ENCODE measurements at regions not wholly inside any gene's neighbourhood (a gene's known extent, or its start where the extent isn't known, plus 50 kb on each side); places are given as distances from the start of the nearest gene placed in this dataset.

DNA sequence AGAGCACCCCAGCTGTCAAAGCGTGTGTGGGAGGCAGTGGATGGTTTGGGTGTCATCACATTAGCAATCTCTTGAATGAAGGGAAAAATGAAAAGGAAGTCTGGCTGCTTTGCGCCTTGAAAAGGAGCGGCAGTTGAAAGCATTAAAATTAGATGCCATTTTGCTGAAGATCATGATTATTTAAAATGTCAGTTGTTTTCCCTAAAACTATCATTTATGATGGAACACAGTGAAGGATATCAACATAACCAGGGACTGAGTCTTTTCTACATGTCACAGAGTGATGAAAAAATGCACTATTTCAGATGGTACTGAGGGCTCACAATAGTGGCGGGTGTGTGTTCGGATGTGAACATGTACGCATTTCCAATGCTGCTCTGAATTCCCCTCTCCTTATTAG is 450.2 kb upstream of the CPEB2 start:
- Histone ChIP-seq H3K36me3 (replicated peaks in 1 of 2) (no peaks in the 10 kb centered on the region), H3K9me3 (replicated peaks in 1 of 3) (no peaks in the 10 kb centered on the region), H3K4me3 (no peak overlapping the region), H3K27ac (no peak overlapping the region), H3K27me3 (no peaks in the 10 kb centered on the region), H3K4me1 (replicated peaks in 1 of 2) (no peaks in the 10 kb centered on the region)
- intact Hi-C loops (cut with DNase I), result no loop called here
- no peak for DNase-seq
- 89 to 96% (median 93%) methylated on average over 6 of the region's 6 CpGs for WGBS, 4 donors
- TF ChIP-seq, protein P1, sequence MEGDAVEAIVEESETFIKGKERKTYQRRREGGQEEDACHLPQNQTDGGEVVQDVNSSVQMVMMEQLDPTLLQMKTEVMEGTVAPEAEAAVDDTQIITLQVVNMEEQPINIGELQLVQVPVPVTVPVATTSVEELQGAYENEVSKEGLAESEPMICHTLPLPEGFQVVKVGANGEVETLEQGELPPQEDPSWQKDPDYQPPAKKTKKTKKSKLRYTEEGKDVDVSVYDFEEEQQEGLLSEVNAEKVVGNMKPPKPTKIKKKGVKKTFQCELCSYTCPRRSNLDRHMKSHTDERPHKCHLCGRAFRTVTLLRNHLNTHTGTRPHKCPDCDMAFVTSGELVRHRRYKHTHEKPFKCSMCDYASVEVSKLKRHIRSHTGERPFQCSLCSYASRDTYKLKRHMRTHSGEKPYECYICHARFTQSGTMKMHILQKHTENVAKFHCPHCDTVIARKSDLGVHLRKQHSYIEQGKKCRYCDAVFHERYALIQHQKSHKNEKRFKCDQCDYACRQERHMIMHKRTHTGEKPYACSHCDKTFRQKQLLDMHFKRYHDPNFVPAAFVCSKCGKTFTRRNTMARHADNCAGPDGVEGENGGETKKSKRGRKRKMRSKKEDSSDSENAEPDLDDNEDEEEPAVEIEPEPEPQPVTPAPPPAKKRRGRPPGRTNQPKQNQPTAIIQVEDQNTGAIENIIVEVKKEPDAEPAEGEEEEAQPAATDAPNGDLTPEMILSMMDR (IDR thresholded peaks at IDR 0.05), result no peak
- no peak for TF ChIP-seq POLR2A (IDR thresholded peaks at IDR 0.05)

DNA sequence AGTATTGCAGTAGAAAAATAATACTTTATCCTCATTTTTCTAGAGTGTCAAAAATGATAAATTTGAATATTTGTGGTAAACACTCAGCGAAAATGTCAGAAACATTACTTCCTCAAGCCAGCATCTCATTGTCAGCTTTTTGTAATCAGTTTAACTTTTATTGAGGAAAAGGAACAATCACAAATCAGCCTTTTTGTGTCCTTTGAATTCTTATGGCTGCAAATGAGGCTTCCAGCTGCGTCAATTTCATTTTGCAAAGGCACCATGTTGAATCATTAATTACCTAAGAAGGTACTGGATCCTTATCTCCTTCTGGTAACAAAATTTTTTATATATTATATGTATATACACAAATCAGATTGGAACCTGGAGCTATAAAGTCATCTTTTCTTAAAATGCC is 442.6 kb upstream of the CPEB2 start:
- Histone ChIP-seq H3K4me3 (no peak overlapping the region), H3K4me1 (replicated peaks in 1 of 2) (no peaks in the 10 kb centered on the region), H3K9me3 (replicated peaks in 1 of 3) (no peaks in the 10 kb centered on the region), H3K27me3 (no peaks in the 10 kb centered on the region), H3K27ac (no peak overlapping the region), H3K36me3 (replicated peaks in 1 of 2) (no peaks in the 10 kb centered on the region)
- intact Hi-C loops (cut with DNase I), result no loop called here
- 81 to 92% (median 89%) methylated on average over 2 of the region's 2 CpGs for WGBS, 4 donors
- TF ChIP-seq POLR2A (IDR thresholded peaks at IDR 0.05), result no peak
- TF ChIP-seq, protein P1 (IDR thresholded peaks at IDR 0.05), result no peak
- no peak for DNase-seq

DNA sequence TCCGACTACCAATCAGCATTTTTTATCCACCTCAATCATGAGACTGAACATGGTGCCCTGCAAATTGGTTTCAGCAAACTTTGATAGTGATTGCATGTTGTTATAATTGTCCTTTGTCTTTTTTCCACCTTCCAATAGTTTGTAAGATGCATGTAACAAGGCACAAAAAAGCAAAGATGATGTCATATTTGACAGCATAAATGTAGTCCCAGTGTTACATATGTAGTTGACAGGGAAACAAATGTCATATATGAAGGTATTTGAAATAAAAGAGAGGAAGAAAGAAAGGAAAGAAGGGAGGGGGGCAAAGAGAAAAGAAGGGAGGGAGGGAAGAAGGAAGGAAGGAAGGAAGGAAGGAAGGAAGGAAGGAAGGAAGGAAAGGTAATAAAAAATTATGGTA is 441.7 kb upstream of the CPEB2 start:
- no peaks in the 10 kb centered on the region for H3K27me3 ChIP-seq
- no peaks in the 10 kb centered on the region for H3K4me1 ChIP-seq (replicated peaks in 1 of 2)
- H3K9me3 ChIP-seq (replicated peaks in 1 of 3), result no peaks in the 10 kb centered on the region
- no peaks in the 10 kb centered on the region for H3K36me3 ChIP-seq (replicated peaks in 1 of 2)
- H3K4me3 ChIP-seq, result no peak overlapping the region
- H3K27ac ChIP-seq, result no peak overlapping the region
- DNase-seq, result no peak
- intact Hi-C loops (cut with DNase I), result no loop called here
- TF ChIP-seq, protein P1 (IDR thresholded peaks at IDR 0.05), result no peak
- no peak for TF ChIP-seq POLR2A (IDR thresholded peaks at IDR 0.05)
- 71 to 84% (median 77%) methylated on average over 1 of the region's 1 CpG for WGBS, 4 donors

DNA sequence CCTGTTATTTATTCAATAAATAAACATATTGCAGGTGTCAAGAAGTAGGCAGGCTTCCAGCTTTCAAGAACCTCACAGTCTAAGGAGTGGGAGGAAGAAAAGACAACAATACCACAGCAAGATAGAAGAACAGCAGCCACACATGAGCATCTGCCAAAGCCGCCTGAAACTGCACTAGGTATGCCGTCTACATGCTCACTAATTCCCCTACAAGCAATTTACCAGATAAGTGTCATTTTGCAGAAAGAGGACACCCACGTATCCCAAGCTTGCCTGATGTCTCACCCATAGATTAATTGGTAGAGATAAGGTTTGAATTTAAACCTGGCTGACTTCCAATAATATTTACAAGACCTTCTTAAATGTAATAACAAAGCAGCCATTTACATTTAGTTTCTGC is 439.4 kb upstream of the CPEB2 start:
- intact Hi-C loops (cut with DNase I), result no loop called here
- 48 to 62% (median 51%) methylated on average over 3 of the region's 3 CpGs for WGBS, 4 donors
- no peak for DNase-seq
- no peak overlapping the region for H3K27ac ChIP-seq
- TF ChIP-seq, protein P1 (IDR thresholded peaks at IDR 0.05), result no peak
- no peak for TF ChIP-seq POLR2A (IDR thresholded peaks at IDR 0.05)
- H3K36me3 ChIP-seq (replicated peaks in 1 of 2), result no peaks in the 10 kb centered on the region
- H3K4me1 ChIP-seq (replicated peaks in 1 of 2), result no peaks in the 10 kb centered on the region
- peaks cover 0 to 5% (median 0%) of the 10 kb centered on the region in 3 donors for H3K9me3 ChIP-seq (replicated peaks in 1 of 3)
- no peaks in the 10 kb centered on the region for H3K27me3 ChIP-seq
- H3K4me3 ChIP-seq, result no peak overlapping the region

All from adrenal gland (tissue), 9 donors.